Neural progenitor cell (in vitro differentiated cells): ENCODE measurements at regions not wholly inside any gene's neighbourhood (a gene's known extent, or its start where the extent isn't known, plus 50 kb on each side); places are given as distances from the start of the nearest gene placed in this dataset.
A peak's percentile ranks its signal among the peaks of the same experiment; 100 is the strongest.

Experiments
- EZH2 ChIP-seq: fragments of 200-600 bp; sonication (generic); IDR thresholded peaks from 2 replicates; pipeline ENCODE4 v1.6.1; 2017; ENCODE audit warnings: antibody characterized with exemption, mild to moderate bottlenecking, moderate library complexity
- EZH2phosphoT487 ChIP-seq: fragments of 200-600 bp; sonication (generic); IDR thresholded peaks from 2 replicates; pipeline ENCODE4 v1.6.1; 2017; ENCODE audit warnings: antibody characterized with exemption
- TF ChIP-seq, protein P1 (sequence below): fragments of 200-600 bp; sonication (generic); IDR thresholded peaks from 2 replicates; pipeline ENCODE4 v1.5.1; 2017; ENCODE audit warnings: antibody characterized with exemption, mild to moderate bottlenecking

DNA sequence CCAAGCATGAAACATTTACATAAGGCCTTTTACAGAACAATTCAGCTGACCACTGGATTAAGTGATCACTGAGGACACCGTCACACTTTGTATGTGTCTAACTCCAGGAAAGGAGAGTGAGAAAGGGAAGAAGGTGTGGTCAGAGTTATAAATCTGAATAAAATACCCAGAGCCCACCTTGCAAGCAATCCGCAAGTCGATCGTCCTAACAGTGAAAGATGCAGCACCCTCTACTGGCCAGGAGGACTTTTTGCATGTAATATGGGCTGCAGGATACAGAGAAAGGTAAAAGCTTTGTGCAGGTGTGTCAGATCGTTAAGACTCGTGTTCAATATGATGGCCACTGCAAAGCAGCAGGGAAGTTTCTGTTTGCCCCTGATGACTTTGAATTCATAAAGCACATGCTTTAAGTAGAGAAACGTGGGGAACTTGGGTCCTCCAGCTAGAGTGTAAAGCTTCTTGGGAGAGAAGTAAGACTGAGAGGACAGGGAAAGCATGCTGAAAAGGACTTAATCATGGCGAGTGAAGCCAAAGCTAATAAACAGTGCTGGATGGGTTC is 68.5 kb upstream of the BMPER start:
- TF ChIP-seq, protein P1, sequence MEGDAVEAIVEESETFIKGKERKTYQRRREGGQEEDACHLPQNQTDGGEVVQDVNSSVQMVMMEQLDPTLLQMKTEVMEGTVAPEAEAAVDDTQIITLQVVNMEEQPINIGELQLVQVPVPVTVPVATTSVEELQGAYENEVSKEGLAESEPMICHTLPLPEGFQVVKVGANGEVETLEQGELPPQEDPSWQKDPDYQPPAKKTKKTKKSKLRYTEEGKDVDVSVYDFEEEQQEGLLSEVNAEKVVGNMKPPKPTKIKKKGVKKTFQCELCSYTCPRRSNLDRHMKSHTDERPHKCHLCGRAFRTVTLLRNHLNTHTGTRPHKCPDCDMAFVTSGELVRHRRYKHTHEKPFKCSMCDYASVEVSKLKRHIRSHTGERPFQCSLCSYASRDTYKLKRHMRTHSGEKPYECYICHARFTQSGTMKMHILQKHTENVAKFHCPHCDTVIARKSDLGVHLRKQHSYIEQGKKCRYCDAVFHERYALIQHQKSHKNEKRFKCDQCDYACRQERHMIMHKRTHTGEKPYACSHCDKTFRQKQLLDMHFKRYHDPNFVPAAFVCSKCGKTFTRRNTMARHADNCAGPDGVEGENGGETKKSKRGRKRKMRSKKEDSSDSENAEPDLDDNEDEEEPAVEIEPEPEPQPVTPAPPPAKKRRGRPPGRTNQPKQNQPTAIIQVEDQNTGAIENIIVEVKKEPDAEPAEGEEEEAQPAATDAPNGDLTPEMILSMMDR, result peak; percentile 40
- TF ChIP-seq EZH2 (no peak), EZH2phosphoT487 (no peak)
